Nephron progenitor cell (in vitro differentiated cells): ENCODE measurements at regions not wholly inside any gene's neighbourhood (a gene's known extent, or its start where the extent isn't known, plus 50 kb on each side); places are given as distances from the start of the nearest gene placed in this dataset.

Source experiments
- DNase-seq: peaks from one replicate; pipeline ENCODE4 v3.0.0; 2021
- H3K27ac Mint-ChIP-seq: 2 replicates; pipeline ENCODE4 v1.8.0; 2021; ENCODE audit warnings: mild to moderate bottlenecking, moderate library complexity, mixed read lengths
- H3K27me3 Mint-ChIP-seq: 2 replicates; pipeline ENCODE4 v1.8.0; 2021; ENCODE audit warnings: mild to moderate bottlenecking, low read depth, mixed read lengths; ENCODE audit not compliant: poor library complexity
- H3K36me3 Mint-ChIP-seq: 2 replicates; pipeline ENCODE4 v1.8.0; 2021; ENCODE audit warnings: low read depth, mixed read lengths
- H3K4me1 Mint-ChIP-seq: 2 replicates; pipeline ENCODE4 v1.8.0; 2021; ENCODE audit warnings: mixed read lengths
- H3K4me3 Mint-ChIP-seq: 2 replicates; pipeline ENCODE4 v1.8.0; 2021; ENCODE audit warnings: mild to moderate bottlenecking, moderate library complexity, mixed read lengths
- H3K9me3 Mint-ChIP-seq: 2 replicates; pipeline ENCODE4 v1.8.0; 2021; ENCODE audit warnings: mild to moderate bottlenecking, moderate library complexity, mixed read lengths
- CTCF ChIP-seq: fragments of 200-600 bp; sonication (generic); IDR thresholded peaks from 2 replicates; pipeline ENCODE4 v1.5.0; 2021; ENCODE audit warnings: antibody characterized with exemption

DNA sequence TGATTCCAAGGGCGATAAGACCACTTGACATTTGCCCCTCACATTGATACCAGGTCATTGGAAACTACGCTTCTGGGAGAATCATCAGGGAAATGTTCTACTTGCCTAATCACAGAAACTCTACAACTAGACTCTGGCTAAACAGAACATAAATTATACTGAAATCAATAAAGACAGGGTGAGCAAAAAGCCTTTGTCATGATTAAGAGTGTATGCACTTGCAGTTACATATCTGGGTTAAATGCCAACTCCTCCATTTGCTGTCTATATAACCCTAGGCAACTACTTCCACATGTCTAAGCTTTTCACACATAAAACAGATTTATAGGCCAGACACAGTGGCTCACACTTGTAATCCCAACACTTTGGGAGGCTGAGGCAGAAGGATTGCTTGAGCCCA is 125.7 kb downstream of the PHLDA1 start:
- DNase-seq, result no peak
- H3K4me1 Mint-ChIP-seq, result peaks cover 34% of the 10 kb centered on the region
- H3K4me3 Mint-ChIP-seq, result no peak overlapping the region
- no peaks in the 10 kb centered on the region for H3K27me3 Mint-ChIP-seq
- peaks cover 3% of the 10 kb centered on the region for H3K9me3 Mint-ChIP-seq
- TF ChIP-seq CTCF, result no peak
- H3K27ac Mint-ChIP-seq, result no peak overlapping the region
- no peaks in the 10 kb centered on the region for H3K36me3 Mint-ChIP-seq

DNA sequence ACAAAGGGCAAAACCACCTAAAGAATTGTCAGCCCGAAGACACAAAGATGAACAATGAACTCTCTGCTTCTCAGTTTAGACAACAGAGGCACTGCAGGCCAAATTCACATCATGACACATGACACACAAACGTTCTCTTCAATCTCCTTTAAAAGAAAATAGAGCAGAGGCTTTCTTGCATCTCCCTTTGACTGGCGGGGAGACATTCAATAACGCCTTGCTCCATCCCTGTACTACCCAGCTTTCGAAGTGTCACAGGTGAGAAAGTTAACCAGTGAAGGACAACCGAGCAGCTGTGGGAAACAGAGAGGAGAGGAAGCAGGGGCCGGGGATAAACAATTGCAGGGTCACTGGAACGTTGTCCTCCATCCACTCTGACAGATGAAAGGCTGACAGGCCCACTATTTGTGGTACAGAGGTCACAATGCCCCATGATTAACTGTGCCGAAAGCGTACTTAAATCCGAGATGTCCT is 130.8 kb downstream of the PHLDA1 start:
- H3K27ac Mint-ChIP-seq, result peak overlapping the region; percentile 91

GRCh38 chr12:75900226-75900625 is 131.3 kb downstream of the PHLDA1 start:
- Mint-ChIP-seq H3K27ac (peak overlapping the region; percentile 91), H3K36me3 (no peaks in the 10 kb centered on the region), H3K9me3 (no peaks in the 10 kb centered on the region), H3K27me3 (peaks cover 4% of the 10 kb centered on the region), H3K4me3 (peak overlapping the region; percentile 26), H3K4me1 (peaks cover 63% of the 10 kb centered on the region)
- TF ChIP-seq CTCF, result no peak
- DNase-seq, result no peak

More for the DNA sequence above, 130.8 kb downstream of the PHLDA1 start:
- TF ChIP-seq CTCF, result no peak
- H3K36me3 Mint-ChIP-seq, result no peaks in the 10 kb centered on the region
- peaks cover 57% of the 10 kb centered on the region for H3K4me1 Mint-ChIP-seq
- DNase-seq, result peak; percentile 44
- peaks cover 4% of the 10 kb centered on the region for H3K27me3 Mint-ChIP-seq
- peak overlapping the region; percentile 26 for H3K4me3 Mint-ChIP-seq
- H3K9me3 Mint-ChIP-seq, result peaks cover 2% of the 10 kb centered on the region

DNA sequence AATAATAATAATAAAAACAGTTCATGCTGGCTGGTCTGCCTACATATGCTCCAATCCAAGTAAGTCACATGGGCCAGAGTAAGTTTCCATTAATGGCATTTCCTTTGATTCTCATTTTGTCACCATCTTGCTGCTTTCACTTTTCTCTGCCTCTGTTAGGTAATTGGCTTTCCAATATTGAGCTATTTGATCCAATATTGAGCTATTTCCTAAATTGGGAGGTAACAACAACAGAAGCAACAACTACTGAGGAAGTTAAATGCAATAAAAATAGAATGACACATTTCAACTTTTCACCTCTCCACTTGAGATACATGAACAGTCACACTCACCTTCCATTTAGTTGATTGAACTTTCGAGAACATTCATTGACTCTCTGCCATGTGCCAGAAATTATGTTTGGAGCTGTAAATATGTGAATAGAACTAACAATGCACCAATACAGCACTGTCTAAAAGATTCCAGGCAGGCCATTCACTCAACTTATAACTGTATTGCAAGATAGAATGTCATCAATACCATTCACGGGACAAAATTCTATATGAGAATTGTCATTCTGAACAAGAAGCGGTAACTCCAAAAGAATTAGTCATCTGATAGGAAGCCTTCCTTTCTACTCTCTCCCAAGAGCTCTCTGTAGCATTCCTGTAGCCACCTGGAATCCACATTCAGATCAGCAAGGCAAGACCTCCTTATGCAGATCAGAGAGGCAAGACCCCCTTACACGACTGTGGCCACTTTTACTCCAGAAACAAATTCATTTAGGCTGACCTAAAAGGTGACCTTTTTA is 136.4 kb downstream of the PHLDA1 start:
- Mint-ChIP-seq H3K27ac (no peak overlapping the region), H3K27me3 (peaks cover 4% of the 10 kb centered on the region), H3K9me3 (no peaks in the 10 kb centered on the region), H3K4me1 (peaks cover 67% of the 10 kb centered on the region), H3K4me3 (no peak overlapping the region), H3K36me3 (no peaks in the 10 kb centered on the region)
- DNase-seq, result no peak
- TF ChIP-seq CTCF, result no peak

DNA sequence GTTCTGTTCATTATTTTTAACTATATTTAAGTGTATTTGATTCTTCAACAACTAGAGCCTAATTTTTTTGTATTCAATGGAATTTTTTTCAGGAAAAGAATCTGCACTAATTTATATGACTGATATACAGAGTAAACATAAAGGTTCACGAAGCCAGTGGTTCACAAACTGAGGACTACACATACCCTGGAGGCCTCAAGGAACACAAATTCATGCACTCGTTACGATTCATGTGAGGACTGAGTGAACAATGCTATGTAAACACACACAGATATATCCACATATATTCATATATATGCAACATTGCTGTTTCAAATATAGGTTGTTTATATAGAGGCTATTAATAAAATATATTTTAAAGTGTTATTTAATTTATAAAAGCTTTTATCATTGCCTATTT is 137.8 kb downstream of the PHLDA1 start:
- TF ChIP-seq CTCF, result no peak
- no peaks in the 10 kb centered on the region for H3K9me3 Mint-ChIP-seq
- H3K36me3 Mint-ChIP-seq, result no peaks in the 10 kb centered on the region
- no peak overlapping the region for H3K4me3 Mint-ChIP-seq
- no peak for DNase-seq
- peaks cover 62% of the 10 kb centered on the region for H3K4me1 Mint-ChIP-seq
- no peak overlapping the region for H3K27ac Mint-ChIP-seq
- peaks cover under 1% of the 10 kb centered on the region for H3K27me3 Mint-ChIP-seq
